SK-N-SH treated with all-trans-retinoic acid at 6 μM for 48 hours (cell line): ENCODE measurements at regions not wholly inside any gene's neighbourhood (a gene's known extent, or its start where the extent isn't known, plus 50 kb on each side); places are given as distances from the start of the nearest gene placed in this dataset.
"Not testable (repeated sequence)": the region's sequence is repeated elsewhere in the genome, so short reads cannot be mapped to it uniquely, and the experiment has no call there.

Source experiments
- ATAC-seq: fragments of 200-7000 bp; cut with Tn5 transposase; 3 replicates; pipeline ENCODE4 v1.9.1; 2020; ENCODE audit warnings: mild to moderate bottlenecking, moderate library complexity
- ARNTL ChIP-seq: fragments of 450-650 bp; formaldehyde crosslinking; IDR thresholded peaks from 2 replicates; pipeline ENCODE4 v1.5.0; 2020; ENCODE audit warnings: low read depth, mild to moderate bottlenecking, moderate library complexity, borderline replicate concordance
- BACH2 ChIP-seq: fragments of 250-450 bp; sonication (Bioruptor Pico); IDR thresholded peaks from 2 replicates; pipeline ENCODE4 v1.9.0; 2021; ENCODE audit warnings: mild to moderate bottlenecking, borderline replicate concordance
- CSDC2 ChIP-seq: fragments of 250-450 bp; sonication (Bioruptor Pico); IDR thresholded peaks from 2 replicates; pipeline ENCODE4 v1.5.0; 2020; ENCODE audit warnings: mild to moderate bottlenecking, moderate library complexity
- CSRNP3 ChIP-seq: fragments of 250-450 bp; sonication (Bioruptor Pico); IDR thresholded peaks from 2 replicates; pipeline ENCODE4 v1.5.1; 2021; ENCODE audit warnings: mild to moderate bottlenecking, moderate library complexity
- ESRRG ChIP-seq: fragments of 250-450 bp; sonication (Bioruptor Pico); IDR thresholded peaks from 2 replicates; pipeline ENCODE4 v1.6.1; 2021; ENCODE audit warnings: mild to moderate bottlenecking
- ISL1 ChIP-seq: fragments of 250-450 bp; sonication (Bioruptor Pico); IDR thresholded peaks from 2 replicates; pipeline ENCODE4 v2.1.2; 2022; ENCODE audit warnings: mild to moderate bottlenecking, moderate library complexity
- PATZ1 ChIP-seq: fragments of 250-450 bp; sonication (Bioruptor Pico); IDR thresholded peaks from 2 replicates; pipeline ENCODE4 v1.8.0; 2020; ENCODE audit warnings: mild to moderate bottlenecking, moderate library complexity, borderline replicate concordance
- SNAI2 ChIP-seq: fragments of 250-450 bp; sonication (Bioruptor Pico); IDR thresholded peaks from 2 replicates; pipeline ENCODE4 v1.5.0; 2020; ENCODE audit warnings: mild to moderate bottlenecking, moderate library complexity
- ZFP3 ChIP-seq: fragments of 250-450 bp; sonication (Bioruptor Pico); IDR thresholded peaks from 2 replicates; pipeline ENCODE4 v1.5.0; 2020; ENCODE audit warnings: mild to moderate bottlenecking, moderate library complexity
- ZFP30 ChIP-seq: fragments of 450-650 bp; formaldehyde crosslinking; IDR thresholded peaks from 2 replicates; pipeline ENCODE4 v1.5.0; 2022; ENCODE audit warnings: mild to moderate bottlenecking, moderate library complexity
- ZNF565 ChIP-seq: fragments of 450-650 bp; formaldehyde crosslinking; conservative IDR thresholded peaks from 2 replicates; pipeline ENCODE4 v1.5.0; 2020; ENCODE audit warnings: low read depth, mild to moderate bottlenecking, moderate library complexity
- ZNF70 ChIP-seq: fragments of 450-650 bp; formaldehyde crosslinking; IDR thresholded peaks from 2 replicates; pipeline ENCODE4 v1.5.0; 2020; ENCODE audit warnings: mild to moderate bottlenecking, moderate library complexity
- ZNF8 ChIP-seq: fragments of 450-650 bp; formaldehyde crosslinking; IDR thresholded peaks from 2 replicates; pipeline ENCODE4 v1.5.0; 2020; ENCODE audit warnings: mild to moderate bottlenecking, moderate library complexity
- TF ChIP-seq, protein P1 (sequence below): fragments of 250-450 bp; sonication (Bioruptor Pico); IDR thresholded peaks from 2 replicates; pipeline ENCODE4 v1.8.0; 2021; ENCODE audit warnings: low read depth, mild to moderate bottlenecking, moderate library complexity, borderline replicate concordance

GRCh38 chr4:106582103-106582502 is 213.5 kb upstream of the GIMD1 start:
- no peak for TF ChIP-seq ARNTL (CRISPR knock-in tag)
- TF ChIP-seq ESRRG (CRISPR knock-in tag), result no peak
- no peak for TF ChIP-seq ISL1
- TF ChIP-seq, protein P1, sequence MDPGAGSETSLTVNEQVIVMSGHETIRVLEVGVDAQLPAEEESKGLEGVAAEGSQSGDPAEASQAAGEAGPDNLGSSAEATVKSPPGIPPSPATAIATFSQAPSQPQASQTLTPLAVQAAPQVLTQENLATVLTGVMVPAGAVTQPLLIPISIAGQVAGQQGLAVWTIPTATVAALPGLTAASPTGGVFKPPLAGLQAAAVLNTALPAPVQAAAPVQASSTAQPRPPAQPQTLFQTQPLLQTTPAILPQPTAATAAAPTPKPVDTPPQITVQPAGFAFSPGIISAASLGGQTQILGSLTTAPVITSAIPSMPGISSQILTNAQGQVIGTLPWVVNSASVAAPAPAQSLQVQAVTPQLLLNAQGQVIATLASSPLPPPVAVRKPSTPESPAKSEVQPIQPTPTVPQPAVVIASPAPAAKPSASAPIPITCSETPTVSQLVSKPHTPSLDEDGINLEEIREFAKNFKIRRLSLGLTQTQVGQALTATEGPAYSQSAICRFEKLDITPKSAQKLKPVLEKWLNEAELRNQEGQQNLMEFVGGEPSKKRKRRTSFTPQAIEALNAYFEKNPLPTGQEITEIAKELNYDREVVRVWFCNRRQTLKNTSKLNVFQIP (CRISPR knock-in tag), result no peak
- TF ChIP-seq ZNF8, result no peak
- no peak for TF ChIP-seq SNAI2 (CRISPR knock-in tag)
- TF ChIP-seq ZNF70 (CRISPR knock-in tag), result no peak
- TF ChIP-seq ZFP3 (CRISPR knock-in tag), result no peak
- no peak for ATAC-seq

DNA sequence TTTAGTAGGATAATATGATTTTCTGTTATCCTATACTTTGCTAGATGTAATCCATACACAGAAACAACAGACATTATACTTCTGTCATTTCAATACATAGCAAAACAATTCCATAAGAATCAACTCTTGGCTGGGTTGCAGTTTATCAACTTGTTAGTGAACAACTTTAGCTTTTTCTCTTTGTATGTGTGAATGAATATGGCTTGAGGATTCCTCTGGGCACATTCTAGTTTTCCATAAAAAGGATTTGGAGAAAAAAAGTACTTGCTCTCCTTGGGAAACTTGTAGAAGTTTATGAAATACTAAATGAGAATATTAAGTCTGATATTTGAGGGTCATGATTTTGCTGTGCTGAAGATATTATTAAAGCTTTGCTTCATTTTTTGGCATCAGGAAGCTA is 210.7 kb upstream of the GIMD1 start:
- ATAC-seq, result no peak
- TF ChIP-seq ZFP3 (CRISPR knock-in tag), result no peak
- TF ChIP-seq BACH2 (CRISPR knock-in tag), result no peak
- TF ChIP-seq CSRNP3 (CRISPR knock-in tag), result no peak
- TF ChIP-seq ZNF70 (CRISPR knock-in tag), result no peak
- TF ChIP-seq, protein P1 (CRISPR knock-in tag), result no peak
- TF ChIP-seq ZNF8, result no peak
- no peak for TF ChIP-seq CSDC2 (CRISPR knock-in tag)

DNA sequence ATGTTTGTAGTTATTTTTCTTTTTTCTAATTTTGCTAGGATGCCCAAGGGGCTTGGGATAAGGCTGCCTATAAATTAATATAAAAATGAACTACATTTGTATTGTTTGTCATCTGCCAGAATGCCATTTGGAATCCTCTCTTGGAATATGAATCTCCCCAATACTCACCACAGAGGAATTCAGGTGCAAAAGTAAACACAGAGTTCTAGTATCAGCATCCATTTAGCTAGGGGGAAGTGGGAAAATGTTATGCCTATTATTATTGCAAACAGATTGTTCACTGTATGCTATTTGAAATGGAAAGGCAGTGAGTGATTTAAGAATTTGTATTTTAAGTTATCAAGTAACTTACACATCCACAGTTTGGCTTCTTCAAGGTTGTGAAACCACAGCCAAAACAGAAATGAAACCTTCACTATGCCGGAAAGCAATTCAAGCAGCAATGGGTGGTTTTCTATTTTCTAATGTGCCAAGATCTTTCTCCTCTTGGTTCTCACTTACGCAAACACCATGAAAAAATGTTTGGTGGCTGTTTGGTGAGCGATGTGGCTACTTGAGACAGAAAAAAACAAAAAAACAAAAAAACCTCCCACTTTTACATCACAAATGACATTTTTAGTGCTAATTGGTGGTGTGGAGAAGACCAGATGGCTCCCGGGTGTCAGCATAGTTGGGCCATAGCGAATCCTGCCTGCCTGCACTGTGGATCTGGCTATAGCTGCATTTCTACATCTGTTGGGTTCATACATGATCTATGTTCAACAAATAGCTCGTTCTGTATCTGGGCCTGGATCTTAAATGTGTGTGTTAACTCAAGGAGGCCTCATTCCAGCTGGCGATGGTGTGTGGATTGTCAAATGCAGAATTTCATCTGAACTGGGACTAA is 200.8 kb upstream of the GIMD1 start:
- peak; percentile 81 for ATAC-seq
- no peak for TF ChIP-seq ISL1

DNA sequence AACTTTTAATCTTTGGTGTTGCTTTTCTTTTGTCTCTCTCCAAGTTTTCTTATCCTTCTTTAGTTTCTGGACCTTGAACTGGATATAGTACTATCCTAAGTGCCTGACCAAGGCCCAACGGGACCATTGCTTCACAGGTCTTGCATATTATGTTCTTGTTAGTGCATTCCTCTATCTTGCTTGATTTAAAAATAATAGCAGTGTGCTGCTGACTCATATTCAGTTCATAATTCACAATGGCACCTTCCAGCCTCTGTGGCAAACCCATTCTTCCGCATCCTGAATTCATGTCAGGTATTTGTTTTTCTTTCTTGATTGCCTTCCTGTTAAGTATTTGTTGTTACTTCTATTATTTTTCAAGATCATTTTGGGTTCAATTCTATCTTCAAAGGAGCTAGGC is 197.1 kb upstream of the GIMD1 start:
- no peak for TF ChIP-seq PATZ1 (CRISPR knock-in tag)
- no peak for ATAC-seq

GRCh38 chr4:106563637-106564036 is 195.1 kb upstream of the GIMD1 start:
- ATAC-seq, result not testable (repeated sequence)

DNA sequence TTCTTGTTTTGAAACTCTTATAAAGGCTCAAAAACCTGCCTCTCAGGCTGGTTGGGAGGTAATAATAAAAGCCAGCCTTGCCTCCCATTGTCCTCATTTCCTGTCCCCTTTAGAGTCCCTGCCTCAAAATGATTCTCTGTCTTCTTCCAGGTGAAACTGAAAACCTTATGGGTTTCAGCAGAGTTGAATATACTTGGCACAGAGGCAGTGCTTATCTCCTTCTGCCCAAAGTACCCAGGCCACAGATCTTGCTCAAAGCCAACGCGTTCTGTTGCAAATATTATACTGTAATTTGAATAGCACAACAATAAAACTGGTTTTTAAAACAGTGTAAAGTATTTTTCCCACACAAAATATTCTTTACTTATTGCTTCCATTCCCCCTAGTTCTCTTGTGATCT is 183.1 kb upstream of the GIMD1 start:
- TF ChIP-seq ZFP3 (CRISPR knock-in tag), result no peak
- no peak for TF ChIP-seq PATZ1 (CRISPR knock-in tag)
- TF ChIP-seq ZNF565 (CRISPR knock-in tag), result no peak
- TF ChIP-seq ZFP30 (CRISPR knock-in tag), result no peak
- no peak for TF ChIP-seq ZNF8
- no peak for ATAC-seq
